Chondrocyte (in vitro differentiated cells): ENCODE measurements at regions not wholly inside any gene's neighbourhood (a gene's known extent, or its start where the extent isn't known, plus 50 kb on each side); places are given as distances from the start of the nearest gene placed in this dataset.

Experiments used
- DNase-seq: peaks from one replicate; pipeline ENCODE4 v3.0.0; 2021; ENCODE audit warnings: mixed read lengths, low spot score
- H3K27ac Mint-ChIP-seq: one replicate; pipeline ENCODE4 v1.8.0; 2021; ENCODE audit warnings: mild to moderate bottlenecking, moderate library complexity, mixed read lengths; ENCODE audit not compliant: unreplicated experiment
- H3K27me3 Mint-ChIP-seq: 2 replicates; pipeline ENCODE4 v1.8.0; 2021; ENCODE audit warnings: low read depth, mixed read lengths
- H3K36me3 Mint-ChIP-seq: 2 replicates; pipeline ENCODE4 v1.8.0; 2021; ENCODE audit warnings: low read depth, mixed read lengths
- H3K4me1 Mint-ChIP-seq: 2 replicates; pipeline ENCODE4 v1.8.0; 2021; ENCODE audit warnings: low read depth, mild to moderate bottlenecking, mixed read lengths
- H3K4me3 Mint-ChIP-seq: one replicate; pipeline ENCODE4 v1.8.0; 2021; ENCODE audit warnings: mild to moderate bottlenecking, moderate library complexity, mixed read lengths; ENCODE audit not compliant: unreplicated experiment
- H3K9me3 Mint-ChIP-seq: 2 replicates; pipeline ENCODE4 v1.8.0; 2021; ENCODE audit warnings: low read depth, mixed read lengths
- TF ChIP-seq, protein P1 (sequence below): fragments of 200-600 bp; sonication (generic); IDR thresholded peaks from 2 replicates; pipeline ENCODE4 v1.5.0; 2021; ENCODE audit warnings: antibody characterized with exemption, mild to moderate bottlenecking, moderate library complexity

DNA sequence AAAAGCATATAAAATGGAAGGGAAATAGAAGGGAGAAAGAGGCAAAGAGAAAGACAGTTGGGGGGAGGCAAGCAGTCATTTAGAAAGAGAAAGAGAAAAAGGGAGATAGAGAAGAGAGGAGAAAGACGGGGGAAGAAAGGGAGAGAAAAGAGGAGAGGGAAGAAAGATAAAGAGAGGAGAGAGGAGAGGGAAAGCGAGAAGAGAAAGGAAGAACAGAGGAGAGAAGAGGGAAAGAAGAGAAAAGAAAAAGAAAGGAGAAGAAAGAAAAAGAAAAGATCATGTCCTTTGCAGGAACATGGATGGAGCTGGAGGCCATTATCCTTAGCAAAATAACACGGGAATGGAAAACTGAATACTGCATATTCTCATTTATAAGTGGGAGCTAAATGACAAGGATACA is 247.7 kb downstream of the MIAT start:
- no peaks in the 10 kb centered on the region for H3K9me3 Mint-ChIP-seq
- H3K36me3 Mint-ChIP-seq = no peaks in the 10 kb centered on the region
- no peak for DNase-seq
- no peak overlapping the region for H3K27ac Mint-ChIP-seq
- H3K4me1 Mint-ChIP-seq = peaks cover 27% of the 10 kb centered on the region
- H3K27me3 Mint-ChIP-seq = no peaks in the 10 kb centered on the region
- H3K4me3 Mint-ChIP-seq = no peak overlapping the region
- TF ChIP-seq, protein P1, sequence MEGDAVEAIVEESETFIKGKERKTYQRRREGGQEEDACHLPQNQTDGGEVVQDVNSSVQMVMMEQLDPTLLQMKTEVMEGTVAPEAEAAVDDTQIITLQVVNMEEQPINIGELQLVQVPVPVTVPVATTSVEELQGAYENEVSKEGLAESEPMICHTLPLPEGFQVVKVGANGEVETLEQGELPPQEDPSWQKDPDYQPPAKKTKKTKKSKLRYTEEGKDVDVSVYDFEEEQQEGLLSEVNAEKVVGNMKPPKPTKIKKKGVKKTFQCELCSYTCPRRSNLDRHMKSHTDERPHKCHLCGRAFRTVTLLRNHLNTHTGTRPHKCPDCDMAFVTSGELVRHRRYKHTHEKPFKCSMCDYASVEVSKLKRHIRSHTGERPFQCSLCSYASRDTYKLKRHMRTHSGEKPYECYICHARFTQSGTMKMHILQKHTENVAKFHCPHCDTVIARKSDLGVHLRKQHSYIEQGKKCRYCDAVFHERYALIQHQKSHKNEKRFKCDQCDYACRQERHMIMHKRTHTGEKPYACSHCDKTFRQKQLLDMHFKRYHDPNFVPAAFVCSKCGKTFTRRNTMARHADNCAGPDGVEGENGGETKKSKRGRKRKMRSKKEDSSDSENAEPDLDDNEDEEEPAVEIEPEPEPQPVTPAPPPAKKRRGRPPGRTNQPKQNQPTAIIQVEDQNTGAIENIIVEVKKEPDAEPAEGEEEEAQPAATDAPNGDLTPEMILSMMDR = no peak

DNA sequence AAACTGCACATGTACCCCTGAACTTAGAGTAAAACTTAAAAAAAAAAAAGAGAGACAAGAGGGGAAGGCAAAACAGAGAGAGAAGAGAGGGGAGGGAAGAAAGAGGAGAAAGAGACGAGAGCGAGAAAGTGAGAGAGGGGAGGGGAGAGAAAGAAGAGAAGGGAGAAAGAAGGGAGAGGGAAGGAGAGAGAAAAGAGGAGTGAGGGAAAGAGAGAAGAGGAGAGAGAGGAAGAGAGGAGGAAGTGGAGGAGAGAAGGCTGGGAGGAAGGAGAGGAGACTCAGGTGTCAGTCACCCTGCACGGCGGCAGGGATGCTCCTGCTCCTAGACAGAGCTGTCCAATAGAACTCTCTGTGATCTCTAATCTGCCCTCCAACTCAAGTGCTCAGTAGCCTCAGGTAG is 248.3 kb downstream of the MIAT start:
- no peaks in the 10 kb centered on the region for H3K9me3 Mint-ChIP-seq
- TF ChIP-seq, protein P1 = no peak
- no peak overlapping the region for H3K27ac Mint-ChIP-seq
- no peak for DNase-seq
- no peaks in the 10 kb centered on the region for H3K36me3 Mint-ChIP-seq
- H3K4me1 Mint-ChIP-seq = peaks cover 26% of the 10 kb centered on the region
- no peak overlapping the region for H3K4me3 Mint-ChIP-seq
- no peaks in the 10 kb centered on the region for H3K27me3 Mint-ChIP-seq

DNA sequence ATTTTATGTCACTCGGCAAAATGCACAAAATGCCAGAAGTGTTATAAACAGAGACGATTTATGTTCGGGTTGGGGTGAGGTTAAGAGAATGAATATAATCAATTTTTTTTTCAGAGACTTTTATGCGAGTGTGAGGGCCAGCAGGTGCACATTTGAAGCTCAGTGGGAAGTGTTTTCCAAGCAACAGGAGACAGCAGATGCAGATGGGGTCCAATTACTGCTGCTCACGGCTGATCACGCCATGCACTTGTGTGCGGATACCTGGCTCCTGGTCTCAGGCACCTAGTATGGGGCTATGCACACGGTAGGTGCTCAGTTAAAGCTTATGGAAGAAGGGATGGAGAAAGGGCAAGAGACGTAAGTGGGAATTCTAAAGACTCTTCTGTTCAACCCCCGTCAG is 249.1 kb downstream of the MIAT start:
- Mint-ChIP-seq H3K4me3 (no peak overlapping the region), H3K36me3 (no peaks in the 10 kb centered on the region), H3K27ac (no peak overlapping the region), H3K9me3 (no peaks in the 10 kb centered on the region), H3K27me3 (no peaks in the 10 kb centered on the region), H3K4me1 (peaks cover 24% of the 10 kb centered on the region)
- TF ChIP-seq, protein P1 = no peak
- no peak for DNase-seq

DNA sequence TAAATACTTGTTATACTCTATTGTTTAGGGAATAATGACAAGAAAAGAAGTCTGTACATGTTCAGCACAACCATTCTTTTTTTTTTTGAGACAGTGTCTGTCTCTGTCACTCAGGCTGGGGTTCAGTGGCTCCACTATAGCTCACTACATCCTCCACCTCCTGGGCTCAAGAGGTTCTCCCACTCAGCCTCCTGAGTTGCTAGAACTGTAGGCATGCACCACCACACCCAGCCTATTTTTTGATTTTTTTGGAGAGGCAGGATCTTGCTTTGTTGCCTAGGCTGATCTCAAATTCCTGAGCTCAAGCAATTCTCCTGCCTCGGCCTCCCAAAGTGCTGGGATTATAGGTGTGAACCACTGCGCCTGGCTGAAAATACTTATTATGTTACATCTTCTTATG is 250.0 kb downstream of the MIAT start:
- Mint-ChIP-seq H3K4me3 (no peak overlapping the region), H3K36me3 (no peaks in the 10 kb centered on the region), H3K27me3 (no peaks in the 10 kb centered on the region), H3K4me1 (peaks cover 24% of the 10 kb centered on the region), H3K9me3 (no peaks in the 10 kb centered on the region), H3K27ac (no peak overlapping the region)
- TF ChIP-seq, protein P1 = no peak
- no peak for DNase-seq

DNA sequence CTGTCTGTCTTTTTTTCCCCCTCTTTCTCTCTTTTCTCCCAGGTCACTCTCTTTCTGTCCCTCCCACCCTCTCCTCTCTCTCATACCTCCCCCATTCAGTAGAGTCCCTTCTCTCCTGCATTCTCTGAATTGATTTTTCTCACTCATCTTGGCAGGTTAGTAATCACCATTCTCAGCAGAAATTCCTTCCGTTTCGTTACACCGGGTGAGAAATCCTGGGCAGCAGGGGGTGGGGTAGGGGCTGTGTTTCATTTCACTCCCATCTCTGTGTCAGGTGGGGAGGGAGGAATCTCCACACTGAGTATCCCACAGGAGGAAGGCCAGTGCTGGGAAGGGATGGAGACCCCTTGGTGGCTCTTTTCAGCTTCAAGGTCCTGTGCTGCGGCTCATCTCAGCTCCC is 253.5 kb downstream of the MIAT start:
- no peaks in the 10 kb centered on the region for H3K4me1 Mint-ChIP-seq
- H3K9me3 Mint-ChIP-seq = no peaks in the 10 kb centered on the region
- no peak for DNase-seq
- H3K27me3 Mint-ChIP-seq = no peaks in the 10 kb centered on the region
- no peak overlapping the region for H3K4me3 Mint-ChIP-seq
- H3K27ac Mint-ChIP-seq = no peak overlapping the region
- no peaks in the 10 kb centered on the region for H3K36me3 Mint-ChIP-seq
- TF ChIP-seq, protein P1 = no peak
